GM21515 (cell line): ENCODE measurements at regions not wholly inside any gene's neighbourhood (a gene's known extent, or its start where the extent isn't known, plus 50 kb on each side); places are given as distances from the start of the nearest gene placed in this dataset.

Source experiments
- ATAC-seq: cut with Tn5 transposase; IDR thresholded peaks from one replicate; pipeline ENCODE4 v1.9.1; 2021; ENCODE audit not compliant: unreplicated experiment

- no peak for ATAC-seq
Measured at GRCh38 chr1:116322752-116323405, 50.2 kb upstream of the ATP1A1 start.
